ENCODE measurements at regions not wholly inside any gene's neighbourhood (a gene's known extent, or its start where the extent isn't known, plus 50 kb on each side); places are given as distances from the start of the nearest gene placed in this dataset.

DNA sequence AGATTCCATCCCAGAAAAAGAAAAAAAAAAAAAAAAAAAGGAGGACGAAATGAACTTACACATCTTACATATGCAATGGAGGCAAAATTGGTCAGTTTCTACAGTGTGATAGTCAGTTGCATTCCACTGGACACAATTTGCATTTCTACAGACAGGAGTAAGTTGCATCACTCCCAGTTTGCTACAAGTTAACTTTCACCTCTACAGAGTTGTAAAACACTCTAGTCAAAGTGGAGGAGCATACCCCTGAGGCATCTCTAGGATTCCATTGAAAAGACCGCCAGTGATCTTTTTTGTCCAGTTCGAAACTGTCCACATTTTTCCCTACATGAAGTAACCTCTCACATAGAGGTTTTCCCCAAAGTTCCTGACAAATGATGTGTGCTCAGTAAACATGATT, 202.8 kb downstream of the VAPA start:
- TF ChIP-seq, protein P1, sequence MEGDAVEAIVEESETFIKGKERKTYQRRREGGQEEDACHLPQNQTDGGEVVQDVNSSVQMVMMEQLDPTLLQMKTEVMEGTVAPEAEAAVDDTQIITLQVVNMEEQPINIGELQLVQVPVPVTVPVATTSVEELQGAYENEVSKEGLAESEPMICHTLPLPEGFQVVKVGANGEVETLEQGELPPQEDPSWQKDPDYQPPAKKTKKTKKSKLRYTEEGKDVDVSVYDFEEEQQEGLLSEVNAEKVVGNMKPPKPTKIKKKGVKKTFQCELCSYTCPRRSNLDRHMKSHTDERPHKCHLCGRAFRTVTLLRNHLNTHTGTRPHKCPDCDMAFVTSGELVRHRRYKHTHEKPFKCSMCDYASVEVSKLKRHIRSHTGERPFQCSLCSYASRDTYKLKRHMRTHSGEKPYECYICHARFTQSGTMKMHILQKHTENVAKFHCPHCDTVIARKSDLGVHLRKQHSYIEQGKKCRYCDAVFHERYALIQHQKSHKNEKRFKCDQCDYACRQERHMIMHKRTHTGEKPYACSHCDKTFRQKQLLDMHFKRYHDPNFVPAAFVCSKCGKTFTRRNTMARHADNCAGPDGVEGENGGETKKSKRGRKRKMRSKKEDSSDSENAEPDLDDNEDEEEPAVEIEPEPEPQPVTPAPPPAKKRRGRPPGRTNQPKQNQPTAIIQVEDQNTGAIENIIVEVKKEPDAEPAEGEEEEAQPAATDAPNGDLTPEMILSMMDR (conservative IDR thresholded peaks at IDR 0.05) = no peak
- TF ChIP-seq EZH2 (IDR thresholded peaks at IDR 0.05; ENCODE audit: low read depth) = no peak
